Transverse colon (tissue), 4 donors: ENCODE measurements at regions not wholly inside any gene's neighbourhood (a gene's known extent, or its start where the extent isn't known, plus 50 kb on each side); places are given as distances from the start of the nearest gene placed in this dataset.

Experiments
- DNase-seq: peaks from one replicate; pipeline ENCODE4 v3.0.0-alpha.2; 2019
- H3K27ac ChIP-seq, 4 donors: fragments of 200-600 bp; sonication (generic); 2 replicates each; pipeline ENCODE4 v1.5.1; 2016 to 2018; ENCODE audit warnings: inconsistent platforms in 4 of 4
- H3K27me3 ChIP-seq: fragments of 200-600 bp; sonication (generic); 2 replicates; pipeline ENCODE4 v1.5.1; 2017; ENCODE audit warnings: inconsistent platforms
- H3K36me3 ChIP-seq, 4 donors: fragments of 200-600 bp; sonication (generic); 2 replicates each; pipeline ENCODE4 v1.5.1; 2017 to 2019; ENCODE audit warnings: inconsistent platforms in 4 of 4
- H3K4me1 ChIP-seq, 4 donors: fragments of 200-600 bp; sonication (generic); 2 replicates each; pipeline ENCODE4 v1.5.1; 2017 to 2020; ENCODE audit warnings: inconsistent platforms in 4 of 4
- H3K4me3 ChIP-seq, 4 donors: fragments of 200-600 bp; sonication (generic); 1 replicate in 1 of 4; 2 replicates in 3 of 4; pipeline versions ENCODE4 v1.5.1 to v1.6.1; 2017 to 2019; ENCODE audit warnings: inconsistent platforms in 4 of 4
- H3K9me3 ChIP-seq, 2 donors: fragments of 200-600 bp; sonication (generic); 2 replicates each; pipeline ENCODE4 v1.5.1; 2017 to 2019; ENCODE audit warnings: inconsistent platforms in 2 of 2
- EP300 ChIP-seq: sonication (generic); formaldehyde crosslinking; IDR thresholded peaks from one replicate; pipeline ENCODE4 v1.6.1; 2017; ENCODE audit warnings: antibody characterized with exemption, low read depth
- POLR2A ChIP-seq: fragments of 450-650 bp; IDR thresholded peaks from one replicate; pipeline ENCODE4 v1.6.1; 2016; ENCODE audit warnings: antibody characterized with exemption, mild to moderate bottlenecking, moderate library complexity
- POLR2AphosphoS5 ChIP-seq, 3 donors: sonication (generic); formaldehyde crosslinking; IDR thresholded peaks; one replicate each; pipeline ENCODE4 v1.6.1; 2016; ENCODE audit warnings: antibody characterized with exemption in 3 of 3
- WGBS, 2 donors: methylation state at CpG; one replicate each; pipeline ENCODE4 v1.1.5; 2018; ENCODE audit warnings: low coverage in 1 of 2; 5-methylcytosine and 5-hydroxymethylcytosine counted together
- in situ Hi-C, 4 donors: fragments of 200-750 bp; cut with MboI; loops; one replicate each; pipeline versions ENCODE4 v1.15.0 to v1.15.1; 2017; ENCODE audit warnings: low sequenced_read_pairs in 3 of 4, low pct_ligation_motif_present in 1 of 4, low pct_unique_long_range_greater_than_20kb in 1 of 4
- intact Hi-C: fragments of 100-400 bp; cut with DNase I; formaldehyde crosslinking; loops from one replicate; pipeline ENCODE4 v1.15.1; 2023; ENCODE audit warnings: low total_unique reads
- TF ChIP-seq, protein P1 (sequence below), 5 experiments: fragments of 200-600 bp in 3 of 5; fragments of 450-650 bp in 2 of 5; sonication (generic) in 3 of 5; IDR thresholded peaks; 1 replicate in 2 of 5; 2 replicates in 3 of 5; pipeline ENCODE4 v1.5.1; 2016 to 2017; ENCODE audit warnings: antibody characterized with exemption in 5 of 5, inconsistent platforms in 3 of 5, mild to moderate bottlenecking in 2 of 5, moderate library complexity in 1 of 5

DNA sequence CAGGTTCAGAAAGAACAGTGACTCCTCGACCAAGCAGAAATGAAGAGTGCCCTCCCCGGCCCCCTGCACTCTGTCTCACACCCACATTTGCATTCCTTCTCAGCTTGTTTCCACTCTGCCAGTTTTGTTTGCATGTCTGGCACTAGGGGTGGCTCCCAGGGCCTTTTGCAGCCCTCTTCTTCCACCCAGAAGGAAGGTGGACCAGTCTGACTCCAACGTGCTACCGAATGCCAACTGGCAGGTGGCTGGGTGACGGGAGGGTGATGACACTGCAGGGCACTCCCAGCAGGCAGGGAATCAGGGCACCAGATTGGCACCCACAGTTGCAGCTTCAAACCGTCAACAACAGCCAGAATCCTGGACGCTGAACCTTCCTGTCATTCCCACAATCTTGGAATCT, 371.1 kb downstream of the TXNL1 start:
- Histone ChIP-seq H3K27me3 (no peaks in the 10 kb centered on the region), H3K36me3 (no peaks in the 10 kb centered on the region), H3K4me1 (no peaks in the 10 kb centered on the region), H3K27ac (no peak overlapping the region), H3K9me3 (no peaks in the 10 kb centered on the region), H3K4me3 (no peak overlapping the region)
- 67 to 85% methylated on average over 2 to 7 of the region's 7 CpGs for WGBS, 2 donors
- no peak for DNase-seq
- no peak for TF ChIP-seq POLR2AphosphoS5 (IDR thresholded peaks at IDR 0.05)
- no peak for TF ChIP-seq EP300
- no peak for TF ChIP-seq POLR2A
- TF ChIP-seq, protein P1, sequence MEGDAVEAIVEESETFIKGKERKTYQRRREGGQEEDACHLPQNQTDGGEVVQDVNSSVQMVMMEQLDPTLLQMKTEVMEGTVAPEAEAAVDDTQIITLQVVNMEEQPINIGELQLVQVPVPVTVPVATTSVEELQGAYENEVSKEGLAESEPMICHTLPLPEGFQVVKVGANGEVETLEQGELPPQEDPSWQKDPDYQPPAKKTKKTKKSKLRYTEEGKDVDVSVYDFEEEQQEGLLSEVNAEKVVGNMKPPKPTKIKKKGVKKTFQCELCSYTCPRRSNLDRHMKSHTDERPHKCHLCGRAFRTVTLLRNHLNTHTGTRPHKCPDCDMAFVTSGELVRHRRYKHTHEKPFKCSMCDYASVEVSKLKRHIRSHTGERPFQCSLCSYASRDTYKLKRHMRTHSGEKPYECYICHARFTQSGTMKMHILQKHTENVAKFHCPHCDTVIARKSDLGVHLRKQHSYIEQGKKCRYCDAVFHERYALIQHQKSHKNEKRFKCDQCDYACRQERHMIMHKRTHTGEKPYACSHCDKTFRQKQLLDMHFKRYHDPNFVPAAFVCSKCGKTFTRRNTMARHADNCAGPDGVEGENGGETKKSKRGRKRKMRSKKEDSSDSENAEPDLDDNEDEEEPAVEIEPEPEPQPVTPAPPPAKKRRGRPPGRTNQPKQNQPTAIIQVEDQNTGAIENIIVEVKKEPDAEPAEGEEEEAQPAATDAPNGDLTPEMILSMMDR (IDR thresholded peaks at IDR 0.05): no peak
- intact Hi-C loops (no loop called here), in situ Hi-C loops (no loop called here)

DNA sequence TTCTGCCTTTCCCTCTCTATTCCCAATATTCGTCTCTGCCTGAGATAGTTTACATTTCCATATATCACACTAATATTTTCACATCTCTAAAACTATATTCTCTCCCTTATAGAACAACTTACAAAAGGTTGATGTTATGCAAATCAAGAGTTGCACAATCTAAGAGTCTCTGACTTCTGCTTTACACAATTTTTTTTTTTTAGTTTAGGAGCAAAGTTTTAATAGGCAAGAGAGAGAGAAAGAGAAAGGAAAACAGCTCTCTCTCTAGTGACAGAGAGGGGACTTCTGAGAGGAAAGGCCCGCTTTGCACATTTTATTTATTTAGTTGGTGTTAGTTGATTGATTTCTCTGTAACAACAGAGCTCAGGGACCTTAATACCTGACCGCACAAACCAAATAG, 380.2 kb downstream of the TXNL1 start:
- H3K36me3 ChIP-seq: no peaks in the 10 kb centered on the region
- DNase-seq: no peak
- H3K4me3 ChIP-seq: no peak overlapping the region
- intact Hi-C loops: no loop called here
- H3K4me1 ChIP-seq: no peaks in the 10 kb centered on the region
- in situ Hi-C loops: no loop called here
- no peak for TF ChIP-seq POLR2AphosphoS5 (IDR thresholded peaks at IDR 0.05)
- TF ChIP-seq, protein P1 (IDR thresholded peaks at IDR 0.05): no peak
- no peak for TF ChIP-seq POLR2A
- TF ChIP-seq EP300: no peak
- WGBS, 2 donors: 61 to 74% methylated on average over 3 of the region's 3 CpGs
- no peaks in the 10 kb centered on the region for H3K27me3 ChIP-seq
- no peak overlapping the region for H3K27ac ChIP-seq
- no peaks in the 10 kb centered on the region for H3K9me3 ChIP-seq

DNA sequence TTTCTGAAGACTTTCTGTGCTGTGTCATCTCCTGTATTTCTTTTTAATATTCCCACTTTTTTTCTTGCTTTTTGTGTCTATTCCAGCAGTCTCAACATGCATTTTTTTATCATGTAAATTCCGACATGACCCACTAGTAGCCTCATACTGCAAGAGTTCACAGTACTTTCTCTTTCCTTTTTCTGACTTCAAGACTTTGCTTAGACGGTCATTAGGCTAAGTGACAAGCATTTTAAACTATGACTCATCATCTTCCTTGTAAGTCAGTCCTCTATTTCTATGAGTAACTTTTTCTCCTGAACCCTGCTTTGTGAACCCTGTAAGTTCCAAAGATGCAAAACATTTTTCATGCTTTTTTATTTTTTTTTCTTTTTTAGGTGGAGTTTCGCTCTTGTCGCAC, 381.2 kb downstream of the TXNL1 start:
- 47 to 58% methylated on average over 3 to 4 of the region's 4 CpGs for WGBS, 2 donors
- H3K9me3 ChIP-seq: no peaks in the 10 kb centered on the region
- in situ Hi-C loops: no loop called here
- intact Hi-C loops: no loop called here
- H3K4me1 ChIP-seq: no peaks in the 10 kb centered on the region
- DNase-seq: no peak
- no peaks in the 10 kb centered on the region for H3K36me3 ChIP-seq
- TF ChIP-seq, protein P1 (IDR thresholded peaks at IDR 0.05): no peak
- TF ChIP-seq EP300 (no peak), POLR2AphosphoS5 (IDR thresholded peaks at IDR 0.05) (no peak), POLR2A (no peak)
- no peaks in the 10 kb centered on the region for H3K27me3 ChIP-seq
- no peak overlapping the region for H3K4me3 ChIP-seq
- H3K27ac ChIP-seq: no peak overlapping the region

DNA sequence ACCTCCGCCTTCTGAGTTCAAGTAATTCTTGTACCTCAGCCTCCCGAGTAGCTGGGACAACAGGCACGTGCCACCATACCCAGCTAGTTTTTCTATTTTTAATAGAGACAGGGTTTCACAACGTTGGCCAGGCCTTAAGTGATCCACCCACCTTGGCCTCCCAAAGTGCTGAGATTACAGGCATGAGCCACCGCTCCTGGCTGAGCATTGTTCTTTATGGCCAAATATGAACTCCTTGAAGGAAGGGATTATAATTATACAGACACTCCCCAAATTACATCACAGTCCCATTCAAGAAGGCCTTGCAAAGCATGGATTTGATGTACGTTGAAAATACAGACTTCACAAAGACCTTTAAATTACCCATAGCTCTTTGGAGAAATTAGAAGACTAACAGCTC, 381.7 kb downstream of the TXNL1 start:
- TF ChIP-seq POLR2A (no peak), POLR2AphosphoS5 (IDR thresholded peaks at IDR 0.05) (no peak), EP300 (no peak)
- TF ChIP-seq, protein P1 (IDR thresholded peaks at IDR 0.05): no peak
- H3K27me3 ChIP-seq: no peaks in the 10 kb centered on the region
- H3K9me3 ChIP-seq: no peaks in the 10 kb centered on the region
- H3K4me3 ChIP-seq: no peak overlapping the region
- no peak for DNase-seq
- WGBS, 2 donors: 78 to 80% methylated on average over 4 to 6 of the region's 6 CpGs
- no peaks in the 10 kb centered on the region for H3K36me3 ChIP-seq
- intact Hi-C loops (no loop called here), in situ Hi-C loops (no loop called here)
- no peak overlapping the region for H3K27ac ChIP-seq
- no peaks in the 10 kb centered on the region for H3K4me1 ChIP-seq
